ENCODE measurements at regions not wholly inside any gene's neighbourhood (a gene's known extent, or its start where the extent isn't known, plus 50 kb on each side); places are given as distances from the start of the nearest gene placed in this dataset.

DNA sequence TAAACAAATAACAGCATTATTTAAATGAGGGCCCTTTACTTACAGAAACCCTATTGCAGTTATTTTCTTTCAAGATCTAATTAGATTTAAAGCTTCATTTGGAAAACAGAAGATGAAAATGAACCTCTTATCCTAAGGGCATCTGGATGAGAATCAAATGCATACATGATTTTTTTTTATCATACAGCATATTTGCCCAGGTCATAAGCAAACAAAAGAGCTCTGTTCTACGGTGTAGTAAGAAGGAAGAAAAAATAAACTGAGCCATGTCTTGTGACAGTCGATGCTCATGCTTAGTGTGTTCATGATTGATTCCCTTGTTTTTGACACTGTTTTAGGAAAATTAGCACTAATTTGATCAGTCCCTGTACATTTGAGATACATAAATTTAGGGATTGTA is 202.6 kb upstream of the RNF32 start:
- Histone ChIP-seq H3K4me3 (ENCODE audit: low read depth in 1 of 3, low read length in 3 of 3) (no peak overlapping the region), H3K36me3 (ENCODE audit: control insufficient read depth in 4 of 4, insufficient read depth in 3 of 4, low read depth in 1 of 4, low read length in 3 of 4) (no peaks in the 10 kb centered on the region), H3K9me3 (ENCODE audit: control insufficient read depth in 4 of 4, low read length in 3 of 4) (no peaks in the 10 kb centered on the region), H3K27ac (ENCODE audit: low read depth in 1 of 2, low read length in 2 of 2) (no peak overlapping the region), H3K9ac (ENCODE audit: low read depth in 1 of 2, low read length in 2 of 2) (no peak overlapping the region), H3K27me3 (ENCODE audit: control insufficient read depth in 4 of 4, insufficient read depth in 4 of 4, low read length in 3 of 4) (no peaks in the 10 kb centered on the region), H3K4me1 (ENCODE audit: control insufficient read depth in 4 of 4, insufficient read depth in 4 of 4, low read length in 3 of 4) (no peaks in the 10 kb centered on the region)
- DNase-seq (ENCODE audit: low spot score), result no peak
- TF ChIP-seq YY1 (IDR thresholded peaks at IDR 0.05) (no peak), SP1 (IDR thresholded peaks at IDR 0.05) (no peak), NR2F2 (IDR thresholded peaks at IDR 0.05) (no peak)
- TF ChIP-seq, protein P1, sequence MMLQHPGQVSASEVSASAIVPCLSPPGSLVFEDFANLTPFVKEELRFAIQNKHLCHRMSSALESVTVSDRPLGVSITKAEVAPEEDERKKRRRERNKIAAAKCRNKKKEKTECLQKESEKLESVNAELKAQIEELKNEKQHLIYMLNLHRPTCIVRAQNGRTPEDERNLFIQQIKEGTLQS (IDR thresholded peaks at IDR 0.05), result no peak
- TF ChIP-seq, protein P2, sequence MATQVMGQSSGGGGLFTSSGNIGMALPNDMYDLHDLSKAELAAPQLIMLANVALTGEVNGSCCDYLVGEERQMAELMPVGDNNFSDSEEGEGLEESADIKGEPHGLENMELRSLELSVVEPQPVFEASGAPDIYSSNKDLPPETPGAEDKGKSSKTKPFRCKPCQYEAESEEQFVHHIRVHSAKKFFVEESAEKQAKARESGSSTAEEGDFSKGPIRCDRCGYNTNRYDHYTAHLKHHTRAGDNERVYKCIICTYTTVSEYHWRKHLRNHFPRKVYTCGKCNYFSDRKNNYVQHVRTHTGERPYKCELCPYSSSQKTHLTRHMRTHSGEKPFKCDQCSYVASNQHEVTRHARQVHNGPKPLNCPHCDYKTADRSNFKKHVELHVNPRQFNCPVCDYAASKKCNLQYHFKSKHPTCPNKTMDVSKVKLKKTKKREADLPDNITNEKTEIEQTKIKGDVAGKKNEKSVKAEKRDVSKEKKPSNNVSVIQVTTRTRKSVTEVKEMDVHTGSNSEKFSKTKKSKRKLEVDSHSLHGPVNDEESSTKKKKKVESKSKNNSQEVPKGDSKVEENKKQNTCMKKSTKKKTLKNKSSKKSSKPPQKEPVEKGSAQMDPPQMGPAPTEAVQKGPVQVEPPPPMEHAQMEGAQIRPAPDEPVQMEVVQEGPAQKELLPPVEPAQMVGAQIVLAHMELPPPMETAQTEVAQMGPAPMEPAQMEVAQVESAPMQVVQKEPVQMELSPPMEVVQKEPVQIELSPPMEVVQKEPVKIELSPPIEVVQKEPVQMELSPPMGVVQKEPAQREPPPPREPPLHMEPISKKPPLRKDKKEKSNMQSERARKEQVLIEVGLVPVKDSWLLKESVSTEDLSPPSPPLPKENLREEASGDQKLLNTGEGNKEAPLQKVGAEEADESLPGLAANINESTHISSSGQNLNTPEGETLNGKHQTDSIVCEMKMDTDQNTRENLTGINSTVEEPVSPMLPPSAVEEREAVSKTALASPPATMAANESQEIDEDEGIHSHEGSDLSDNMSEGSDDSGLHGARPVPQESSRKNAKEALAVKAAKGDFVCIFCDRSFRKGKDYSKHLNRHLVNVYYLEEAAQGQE (IDR thresholded peaks at IDR 0.05), result no peak
- TF ChIP-seq, protein P3, sequence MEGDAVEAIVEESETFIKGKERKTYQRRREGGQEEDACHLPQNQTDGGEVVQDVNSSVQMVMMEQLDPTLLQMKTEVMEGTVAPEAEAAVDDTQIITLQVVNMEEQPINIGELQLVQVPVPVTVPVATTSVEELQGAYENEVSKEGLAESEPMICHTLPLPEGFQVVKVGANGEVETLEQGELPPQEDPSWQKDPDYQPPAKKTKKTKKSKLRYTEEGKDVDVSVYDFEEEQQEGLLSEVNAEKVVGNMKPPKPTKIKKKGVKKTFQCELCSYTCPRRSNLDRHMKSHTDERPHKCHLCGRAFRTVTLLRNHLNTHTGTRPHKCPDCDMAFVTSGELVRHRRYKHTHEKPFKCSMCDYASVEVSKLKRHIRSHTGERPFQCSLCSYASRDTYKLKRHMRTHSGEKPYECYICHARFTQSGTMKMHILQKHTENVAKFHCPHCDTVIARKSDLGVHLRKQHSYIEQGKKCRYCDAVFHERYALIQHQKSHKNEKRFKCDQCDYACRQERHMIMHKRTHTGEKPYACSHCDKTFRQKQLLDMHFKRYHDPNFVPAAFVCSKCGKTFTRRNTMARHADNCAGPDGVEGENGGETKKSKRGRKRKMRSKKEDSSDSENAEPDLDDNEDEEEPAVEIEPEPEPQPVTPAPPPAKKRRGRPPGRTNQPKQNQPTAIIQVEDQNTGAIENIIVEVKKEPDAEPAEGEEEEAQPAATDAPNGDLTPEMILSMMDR (IDR thresholded peaks at IDR 0.05; ENCODE audit: low read depth, low read length, missing input control), result no peak
- WGBS, result 39% methylated on average over 2 of the region's 2 CpGs

DNA sequence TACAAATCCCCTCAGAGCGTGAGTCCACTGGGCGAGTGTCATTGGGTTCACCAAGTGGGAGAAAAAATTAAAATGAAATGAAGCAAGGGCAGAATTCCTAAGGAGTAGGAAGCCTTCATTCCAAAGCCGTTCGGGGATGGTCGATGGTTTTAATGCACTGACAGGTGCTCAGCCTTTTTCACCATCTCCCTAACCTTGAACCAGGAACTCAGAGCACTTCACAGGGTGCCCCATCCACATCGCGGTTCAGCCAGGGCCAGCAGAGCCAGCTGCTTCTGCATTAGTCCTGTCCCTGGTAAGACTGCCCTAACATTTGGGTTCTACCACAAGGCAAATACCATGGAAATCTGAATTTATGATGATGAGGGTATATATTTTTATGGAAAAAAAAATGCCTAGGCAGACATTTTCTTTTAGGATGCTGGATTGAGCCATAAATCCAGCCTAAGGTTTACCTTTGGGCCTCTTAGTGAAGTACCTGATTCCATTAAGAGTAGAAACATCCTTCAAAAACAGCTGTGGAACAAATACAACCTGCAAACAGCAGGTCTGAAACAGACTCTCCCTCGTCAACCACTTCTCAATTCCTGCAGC is 203.5 kb upstream of the RNF32 start:
- Histone ChIP-seq H3K27me3 (ENCODE audit: control insufficient read depth in 4 of 4, insufficient read depth in 4 of 4, low read length in 3 of 4) (no peaks in the 10 kb centered on the region), H3K4me1 (ENCODE audit: control insufficient read depth in 4 of 4, insufficient read depth in 4 of 4, low read length in 3 of 4) (no peaks in the 10 kb centered on the region), H3K9ac (ENCODE audit: low read depth in 1 of 2, low read length in 2 of 2) (no peak overlapping the region), H3K27ac (ENCODE audit: low read depth in 1 of 2, low read length in 2 of 2) (no peak overlapping the region), H3K4me3 (ENCODE audit: low read depth in 1 of 3, low read length in 3 of 3) (no peak overlapping the region), H3K36me3 (ENCODE audit: control insufficient read depth in 4 of 4, insufficient read depth in 3 of 4, low read depth in 1 of 4, low read length in 3 of 4) (no peaks in the 10 kb centered on the region), H3K9me3 (ENCODE audit: control insufficient read depth in 4 of 4, low read length in 3 of 4) (no peaks in the 10 kb centered on the region)
- TF ChIP-seq FOXA1 (IDR thresholded peaks at IDR 0.05) (no peak), SP1 (IDR thresholded peaks at IDR 0.05) (no peak), EGR1 (IDR thresholded peaks at IDR 0.05; ENCODE audit: low read depth in 2 of 2) (no peak), GABPA (IDR thresholded peaks at IDR 0.05 in 1 of 2, conservative IDR thresholded peaks at IDR 0.05 in 1 of 2) (no peak), RAD21 (IDR thresholded peaks at IDR 0.05) (no peak), NR2F2 (IDR thresholded peaks at IDR 0.05) (no peak), HNF4A (conservative IDR thresholded peaks at IDR 0.05) (no peak), TAF1 (conservative IDR thresholded peaks at IDR 0.05) (no peak), JUND (IDR thresholded peaks at IDR 0.05) (no peak), YY1 (IDR thresholded peaks at IDR 0.05) (no peak)
- TF ChIP-seq, protein P2 (IDR thresholded peaks at IDR 0.05), result no peak
- TF ChIP-seq, protein P1 (IDR thresholded peaks at IDR 0.05), result no peak
- TF ChIP-seq, protein P4, sequence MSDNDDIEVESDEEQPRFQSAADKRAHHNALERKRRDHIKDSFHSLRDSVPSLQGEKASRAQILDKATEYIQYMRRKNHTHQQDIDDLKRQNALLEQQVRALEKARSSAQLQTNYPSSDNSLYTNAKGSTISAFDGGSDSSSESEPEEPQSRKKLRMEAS (IDR thresholded peaks at IDR 0.05), result no peak
- TF ChIP-seq, protein P5, sequence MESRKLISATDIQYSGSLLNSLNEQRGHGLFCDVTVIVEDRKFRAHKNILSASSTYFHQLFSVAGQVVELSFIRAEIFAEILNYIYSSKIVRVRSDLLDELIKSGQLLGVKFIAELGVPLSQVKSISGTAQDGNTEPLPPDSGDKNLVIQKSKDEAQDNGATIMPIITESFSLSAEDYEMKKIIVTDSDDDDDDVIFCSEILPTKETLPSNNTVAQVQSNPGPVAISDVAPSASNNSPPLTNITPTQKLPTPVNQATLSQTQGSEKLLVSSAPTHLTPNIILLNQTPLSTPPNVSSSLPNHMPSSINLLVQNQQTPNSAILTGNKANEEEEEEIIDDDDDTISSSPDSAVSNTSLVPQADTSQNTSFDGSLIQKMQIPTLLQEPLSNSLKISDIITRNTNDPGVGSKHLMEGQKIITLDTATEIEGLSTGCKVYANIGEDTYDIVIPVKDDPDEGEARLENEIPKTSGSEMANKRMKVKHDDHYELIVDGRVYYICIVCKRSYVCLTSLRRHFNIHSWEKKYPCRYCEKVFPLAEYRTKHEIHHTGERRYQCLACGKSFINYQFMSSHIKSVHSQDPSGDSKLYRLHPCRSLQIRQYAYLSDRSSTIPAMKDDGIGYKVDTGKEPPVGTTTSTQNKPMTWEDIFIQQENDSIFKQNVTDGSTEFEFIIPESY (IDR thresholded peaks at IDR 0.05), result no peak
- TF ChIP-seq, protein P3 (IDR thresholded peaks at IDR 0.05; ENCODE audit: low read depth, low read length, missing input control), result no peak
- DNase-seq (ENCODE audit: low spot score), result no peak
- WGBS, result 94% methylated on average over 8 of the region's 8 CpGs
